ENCODE measurements at regions not wholly inside any gene's neighbourhood (a gene's known extent, or its start where the extent isn't known, plus 50 kb on each side); places are given as distances from the start of the nearest gene placed in this dataset.
"Not testable (repeated sequence)": the region's sequence is repeated elsewhere in the genome, so short reads cannot be mapped to it uniquely, and the experiment has no call there.

DNA sequence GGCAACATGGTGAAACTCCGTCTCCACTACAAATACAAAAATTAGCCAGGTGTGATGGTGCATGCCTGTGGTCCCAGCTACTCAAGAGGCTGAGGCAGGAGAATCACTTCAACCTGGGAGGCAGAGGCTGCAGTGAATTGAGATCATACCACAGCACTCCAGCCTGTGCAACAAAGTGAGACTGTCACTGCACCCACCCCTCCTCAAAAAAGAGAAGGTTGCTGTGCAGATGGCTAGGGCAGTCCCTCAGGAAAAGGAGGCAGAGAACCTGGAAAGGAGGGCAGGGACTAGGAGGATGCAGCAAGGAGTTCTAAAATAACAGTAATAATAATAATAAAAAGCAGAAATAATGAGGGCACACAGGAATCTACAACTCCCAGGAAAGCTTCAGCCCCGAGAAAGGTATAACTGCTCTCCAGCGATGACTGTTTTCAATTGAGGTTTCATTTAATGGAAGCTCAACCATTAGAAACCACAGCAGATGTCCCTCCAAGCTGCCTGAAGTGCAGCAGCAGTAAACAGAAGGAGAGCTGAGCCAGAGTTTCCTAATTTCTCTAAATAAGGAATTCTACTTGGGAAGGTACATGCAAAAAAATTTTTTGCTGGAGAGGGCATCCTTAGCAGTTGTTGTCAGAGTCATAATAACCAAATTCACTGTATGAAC, 326.5 kb downstream of the GATA3 start:
- no peak for DNase-seq (ENCODE audit: low read depth)

- DNase-seq (ENCODE audit: low read depth): no peak
Measured at GRCh38 chr10:8386781-8387180, 332.3 kb downstream of the GATA3 start.

DNA sequence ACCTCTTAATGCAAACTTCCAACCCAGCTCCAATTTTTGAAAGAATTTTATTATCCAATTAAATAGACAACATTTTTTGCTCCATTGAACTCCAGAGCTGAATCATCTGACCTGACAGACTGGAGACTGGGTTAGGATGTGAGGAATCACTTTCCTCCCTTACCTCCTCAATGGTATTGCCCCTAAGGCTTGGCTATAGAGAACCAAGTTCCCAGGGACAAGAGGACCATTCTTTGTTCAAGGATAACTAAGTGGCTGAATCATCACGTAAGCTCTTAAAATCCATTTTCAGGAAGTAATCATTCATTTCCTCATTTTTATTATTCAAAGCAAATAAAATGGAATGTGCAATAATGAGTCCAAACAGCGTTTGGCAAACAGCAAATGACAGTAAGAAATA, 335.1 kb downstream of the GATA3 start:
- DNase-seq (ENCODE audit: low read depth): peak; percentile 80

DNA sequence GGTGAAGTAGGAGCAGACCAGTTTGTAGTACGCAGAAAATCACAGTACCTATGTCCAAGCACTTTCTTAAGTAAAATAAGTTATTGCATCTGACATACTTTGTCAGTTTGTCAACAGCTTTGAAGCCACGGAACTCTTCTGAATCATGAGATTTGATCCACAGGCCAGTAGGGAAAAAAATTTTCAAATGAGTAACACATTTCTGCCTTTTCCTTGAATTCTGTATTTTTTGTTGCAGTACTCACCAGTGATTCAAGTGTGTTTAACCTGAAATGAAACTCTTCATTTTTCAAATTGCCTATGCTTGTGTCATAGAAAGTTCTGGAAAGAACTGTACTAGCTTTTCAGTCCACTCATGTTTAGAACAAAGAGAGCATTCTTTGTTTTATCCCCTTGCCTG, 337.7 kb downstream of the GATA3 start:
- DNase-seq (ENCODE audit: low read depth): peak; percentile 77

DNA sequence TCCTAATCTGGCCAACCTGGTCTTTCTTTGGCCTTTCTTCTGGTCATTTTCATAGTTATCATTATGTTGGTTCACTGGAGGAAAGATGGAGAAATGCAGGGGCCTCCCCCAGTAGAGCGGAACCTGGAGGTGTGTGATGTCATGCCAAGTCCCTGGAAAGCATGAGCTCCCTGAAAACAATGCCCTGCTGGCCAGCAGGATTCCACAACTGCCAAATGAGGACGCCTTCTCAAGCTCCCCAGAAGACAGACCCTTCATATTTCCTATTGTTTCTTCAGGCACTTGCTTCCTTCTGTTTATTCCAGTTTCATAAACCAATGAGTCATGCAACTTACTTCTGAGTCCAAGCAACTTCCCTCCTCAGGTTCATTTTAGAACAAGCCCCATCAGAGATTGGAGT, 339.0 kb downstream of the GATA3 start:
- DNase-seq (ENCODE audit: low read depth): no peak

DNA sequence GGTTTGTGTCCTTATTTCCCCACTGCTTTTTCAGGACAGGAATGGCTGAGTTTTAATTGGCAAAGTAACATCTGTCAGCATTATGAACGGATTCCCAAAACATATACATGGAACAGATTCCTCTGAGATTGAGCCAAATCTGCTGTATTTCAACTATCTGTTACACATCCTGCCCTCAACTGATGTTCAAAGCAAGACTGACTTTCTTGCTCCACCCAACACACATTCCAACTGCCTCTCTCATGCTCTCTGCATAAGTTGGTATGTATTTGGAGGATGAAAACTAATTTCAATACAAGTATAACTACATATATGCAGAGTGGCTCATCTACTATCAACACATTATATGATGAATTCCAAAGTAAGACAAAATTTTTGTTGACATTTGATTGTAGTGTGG, 342.2 kb downstream of the GATA3 start:
- peak; percentile 77 for DNase-seq (ENCODE audit: low read depth)

DNA sequence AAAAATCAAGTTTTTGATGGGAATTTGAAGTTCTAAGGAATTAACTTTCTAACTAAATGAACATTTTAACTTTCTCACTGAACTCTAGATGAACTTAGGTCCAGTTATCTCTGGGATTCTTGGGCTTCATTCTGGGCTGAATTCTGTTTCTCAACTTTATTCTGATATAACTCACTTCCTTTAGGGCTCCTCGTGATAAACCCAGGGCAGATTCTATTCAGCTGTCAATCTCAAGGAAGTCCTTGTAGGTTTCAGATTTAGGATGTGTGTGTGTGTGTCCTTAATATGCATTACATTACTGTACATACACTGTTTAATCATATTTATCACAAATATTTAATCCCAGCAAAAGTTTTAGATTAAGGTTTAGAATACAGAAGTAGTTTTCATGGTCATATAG, 344.3 kb downstream of the GATA3 start:
- DNase-seq (ENCODE audit: low read depth): no peak

- DNase-seq (ENCODE audit: low read depth): no peak
Measured at GRCh38 chr10:8400151-8400550, 345.7 kb downstream of the GATA3 start.

- no peak for DNase-seq (ENCODE audit: low read depth)
Measured at GRCh38 chr10:8400892-8401291, 346.4 kb downstream of the GATA3 start.

- DNase-seq (ENCODE audit: low read depth): peak; percentile 10
Measured at GRCh38 chr10:8401531-8401930, 347.0 kb downstream of the GATA3 start.

- no peak for DNase-seq (ENCODE audit: low read depth)
Measured at GRCh38 chr10:8402576-8402975, 348.1 kb downstream of the GATA3 start.

DNA sequence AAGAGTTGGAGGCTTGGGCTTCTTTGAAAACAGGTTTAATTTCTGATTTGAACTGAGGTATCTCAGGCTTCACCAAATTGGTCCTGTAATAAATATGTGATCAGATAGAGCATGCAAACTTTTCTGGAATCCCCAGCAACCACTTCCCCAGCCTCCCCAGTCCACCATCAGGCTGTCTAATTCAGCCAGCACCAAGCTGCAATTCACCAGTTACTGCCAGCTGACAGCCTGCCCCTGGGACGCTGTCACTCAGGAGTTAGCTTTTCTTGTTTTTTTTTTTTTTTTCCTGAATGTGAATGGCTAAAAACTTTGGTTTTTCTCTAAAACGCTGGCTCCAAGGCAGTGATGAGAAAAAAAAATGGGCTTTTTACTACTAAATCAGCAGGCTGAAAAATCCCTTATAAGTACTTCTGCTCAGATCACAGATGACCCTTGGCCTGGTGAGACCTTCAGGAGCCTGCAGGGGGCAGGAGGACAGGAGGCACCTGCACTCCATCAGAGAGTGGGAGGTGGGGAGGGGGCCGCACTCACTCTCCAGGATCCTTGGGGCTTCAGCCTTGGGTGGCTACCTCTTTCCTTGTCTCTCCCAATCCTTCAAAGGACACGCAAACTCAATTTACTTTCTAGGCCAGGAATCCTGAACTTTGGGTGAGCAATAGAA, 349.4 kb downstream of the GATA3 start:
- DNase-seq (ENCODE audit: low read depth): no peak

- DNase-seq (ENCODE audit: low read depth): no peak
Measured at GRCh38 chr10:8404721-8405120, 350.2 kb downstream of the GATA3 start.

DNA sequence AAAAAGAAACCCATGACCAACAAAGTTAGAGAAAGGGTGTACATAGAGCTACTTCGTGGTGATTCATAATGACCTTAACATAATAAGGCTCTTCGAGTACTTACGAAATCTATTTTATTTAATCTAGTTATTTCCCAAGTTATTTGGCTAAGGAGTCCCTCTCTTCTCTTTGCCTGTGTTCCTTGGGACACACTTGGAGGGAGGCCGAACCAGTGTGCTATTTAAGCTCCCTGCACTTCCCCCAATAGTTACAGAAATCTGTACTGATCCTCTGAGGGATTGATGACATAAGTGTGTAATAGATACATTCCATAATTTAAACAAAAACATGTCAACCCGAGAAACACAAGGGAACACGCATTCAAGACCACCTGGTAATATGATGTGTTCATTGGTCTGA, 351.1 kb downstream of the GATA3 start:
- DNase-seq (ENCODE audit: low read depth): no peak

DNA sequence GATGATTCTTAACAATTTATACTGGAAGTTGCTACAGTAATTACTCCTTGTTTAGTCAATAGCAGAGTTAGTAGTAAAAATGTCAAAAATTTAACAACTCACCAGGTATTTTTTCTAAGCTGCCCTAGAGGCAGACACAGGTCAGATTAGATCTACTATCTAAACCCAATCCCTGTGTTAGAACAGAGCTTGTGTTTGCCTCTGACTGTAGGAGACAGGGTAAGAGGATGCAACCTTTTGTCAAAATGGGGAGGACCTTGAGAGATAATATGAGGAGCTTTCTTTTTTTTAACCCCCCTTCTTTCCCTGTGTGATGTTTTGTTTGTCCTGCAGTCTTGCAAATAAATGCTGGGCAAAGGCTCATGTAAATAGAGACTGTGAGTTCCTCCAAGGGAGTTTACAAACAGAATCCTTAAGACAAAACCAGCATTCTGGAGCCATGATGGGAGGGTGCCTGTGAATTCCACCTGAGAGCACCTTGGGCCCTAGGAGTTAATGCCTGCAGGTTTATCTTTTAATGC, 353.1 kb downstream of the GATA3 start:
- no peak for DNase-seq (ENCODE audit: low read depth)

DNA sequence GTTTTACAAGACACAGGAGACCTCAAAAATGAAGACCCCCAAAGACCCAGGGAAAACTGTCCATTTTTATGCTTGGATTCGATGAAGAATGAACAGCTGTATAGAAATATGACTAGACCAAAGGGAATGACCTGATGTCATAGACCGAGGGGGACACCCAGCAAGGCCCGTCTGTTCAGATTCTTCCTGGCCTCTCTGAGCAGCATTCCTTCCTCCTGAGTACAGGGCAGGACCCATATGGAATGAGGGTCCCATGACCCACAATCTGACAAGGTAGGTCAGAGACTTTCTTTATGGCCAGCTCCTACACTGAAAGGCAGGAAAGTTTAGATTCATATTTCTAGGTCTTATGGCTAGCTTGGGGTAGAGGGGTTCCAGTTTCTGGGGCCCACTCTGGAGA, 356.0 kb downstream of the GATA3 start:
- DNase-seq (ENCODE audit: low read depth): no peak

- no peak for DNase-seq (ENCODE audit: low read depth)
Measured at GRCh38 chr10:8412541-8412940, 358.1 kb downstream of the GATA3 start.

- DNase-seq (ENCODE audit: low read depth): not testable (repeated sequence)
Measured at GRCh38 chr10:8415029-8415428, 360.5 kb downstream of the GATA3 start.

- DNase-seq (ENCODE audit: low read depth): no peak
Measured at GRCh38 chr10:8416192-8416701, 361.8 kb downstream of the GATA3 start.

DNA sequence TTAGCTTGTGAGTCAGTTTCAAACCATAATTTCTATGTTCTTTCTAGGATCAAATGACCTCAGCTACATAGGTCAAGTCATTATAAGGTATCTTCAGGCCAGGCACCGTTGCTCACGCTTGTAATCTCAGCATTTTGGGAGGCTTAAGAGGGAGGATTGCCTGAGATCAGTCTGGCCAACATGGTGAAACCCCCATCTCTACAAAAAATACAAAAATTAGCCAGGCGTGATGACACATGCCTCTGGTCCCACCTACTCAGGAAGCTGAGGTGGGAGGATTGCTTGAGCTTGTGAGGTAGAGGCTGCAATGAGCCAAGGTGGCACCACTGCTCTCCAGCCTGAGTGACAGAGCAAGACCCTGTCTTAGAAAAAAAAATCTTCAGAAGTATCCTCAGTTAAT, 362.3 kb downstream of the GATA3 start:
- DNase-seq (ENCODE audit: low read depth): no peak

DNA sequence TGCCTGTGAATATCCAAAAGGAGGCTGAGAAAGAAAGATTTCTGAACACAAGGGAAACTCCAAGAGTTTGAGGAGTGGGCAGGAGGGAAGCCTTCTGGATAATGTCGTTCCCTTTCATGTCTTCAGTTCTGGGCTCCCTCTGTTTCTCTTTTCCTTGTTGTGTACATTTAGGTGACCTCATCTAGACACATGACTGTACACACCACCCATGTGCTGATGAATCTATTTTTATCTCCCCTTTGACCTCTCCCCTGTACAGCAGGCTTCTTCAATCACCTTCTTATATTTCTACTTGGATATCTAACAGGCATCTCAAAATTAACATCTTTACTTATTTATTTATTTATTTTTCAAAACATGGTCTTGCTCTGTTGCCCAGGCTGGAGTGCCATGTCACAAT, 363.1 kb downstream of the GATA3 start:
- no peak for DNase-seq (ENCODE audit: low read depth)

- peak; percentile 83 for DNase-seq (ENCODE audit: low read depth)
Measured at GRCh38 chr10:8418631-8419030, 364.1 kb downstream of the GATA3 start.

- DNase-seq (ENCODE audit: low read depth): no peak
Measured at GRCh38 chr10:8420182-8420581, 365.7 kb downstream of the GATA3 start.
